ENCODE measurements at regions not wholly inside any gene's neighbourhood (a gene's known extent, or its start where the extent isn't known, plus 50 kb on each side); places are given as distances from the start of the nearest gene placed in this dataset.

- Histone ChIP-seq H3K4me2 (ENCODE audit: control insufficient read depth, insufficient read depth) (no peak overlapping the region), H3K36me3 (ENCODE audit: control insufficient read depth in 2 of 2, insufficient read depth in 2 of 2, low read length in 1 of 2) (no peaks in the 10 kb centered on the region), H3K79me2 (ENCODE audit: control insufficient read depth, insufficient read depth, low read length) (no peaks in the 10 kb centered on the region), H3K27ac (ENCODE audit: control insufficient read depth, insufficient read depth) (no peak overlapping the region), H4K20me1 (ENCODE audit: control insufficient read depth, insufficient read depth) (no peaks in the 10 kb centered on the region), H3K4me1 (ENCODE audit: control insufficient read depth, insufficient read depth, low read length) (peaks cover 4% of the 10 kb centered on the region; the same call in 1 of the 2 replicates), H3K27me3 (replicated peaks in 1 of 2; ENCODE audit: control insufficient read depth in 2 of 2, insufficient read depth in 2 of 2, low read length in 1 of 2) (no peaks in the 10 kb centered on the region), H3K9me3 (replicated peaks; ENCODE audit: control insufficient read depth, insufficient read depth, low read length) (peaks cover 3% of the 10 kb centered on the region; the same call in 2 of the 3 replicates), H3K9ac (ENCODE audit: control insufficient read depth, insufficient read depth, low read length) (no peak overlapping the region), H2AFZ (ENCODE audit: control insufficient read depth, low read depth, low read length) (no peak overlapping the region), H3K4me3 (no peak overlapping the region)
- ChIA-PET SMC1A (ENCODE audit: uncharacterized antibody, unreplicated experiment) (interaction anchor here (1.0 to 2.9 kb wide), 4 partner anchors 12 to 57 kb away, joined by 3 to 12 read pairs (median 3); no protein-coding TSS in a partner anchor), CTCF (interaction anchor here (0.5 to 1.3 kb wide), 3 partner anchors 28 to 38 kb away, joined by 3 to 6 read pairs (median 3); no protein-coding TSS in a partner anchor), POLR2A (interaction anchor here (0.6 kb wide), 1 partner anchor 43 kb away, joined by 3 read pairs; no protein-coding TSS in a partner anchor), RAD21 (ENCODE audit: unreplicated experiment) (interaction anchor here (0.7 to 4.0 kb wide), 5 partner anchors 38 to 120 kb away, joined by 3 to 27 read pairs (median 3); no protein-coding TSS in a partner anchor)
- DNase-seq (ENCODE audit: low read depth, low spot score) (no peak), ATAC-seq (no peak), FAIRE-seq (no peak)
- intact Hi-C loops (cut with micrococcal nuclease; ENCODE audit: unreplicated experiment) (no loop called here), in situ Hi-C loops (cut with MboI) (no loop called here)
- TF ChIP-seq CHD1 (IDR thresholded peaks at IDR 0.05; ENCODE audit: low read depth, low read length) (no peak), CBFB (IDR thresholded peaks at IDR 0.05; ENCODE audit: low read depth) (no peak), STAT1 (conservative IDR thresholded peaks at IDR 0.05) (no peak), RB1 (IDR thresholded peaks at IDR 0.05; ENCODE audit: borderline replicate concordance) (no peak), NFIC (IDR thresholded peaks at IDR 0.05; ENCODE audit: low read depth, low read length) (no peak), DPF2 (IDR thresholded peaks at IDR 0.05) (no peak), NR2C2 (IDR thresholded peaks at IDR 0.05; ENCODE audit: borderline replicate concordance, control insufficient read depth, insufficient read length, low read depth) (no peak)
- BruUV-seq (replicated peaks): no TSS peak
Measured at GRCh38 chr12:125473501-125473900, 408.3 kb downstream of the AACS start.

- CTCF ChIA-PET: no interaction called here
- intact Hi-C loops (cut with micrococcal nuclease; ENCODE audit: unreplicated experiment): no loop called here
- POLR2A ChIA-PET: interaction anchor here (1.1 kb wide), 1 partner anchor 18 kb away, joined by 3 read pairs; no protein-coding TSS in a partner anchor
- TF ChIP-seq HCFC1 (IDR thresholded peaks at IDR 0.05; ENCODE audit: low read length) (no peak), NR2C1 (IDR thresholded peaks at IDR 0.05) (no peak), CHD4 (IDR thresholded peaks at IDR 0.05) (no peak), ZBTB40 (IDR thresholded peaks at IDR 0.05; ENCODE audit: borderline replicate concordance) (no peak), YBX1 (IDR thresholded peaks at IDR 0.05) (no peak), MYB (IDR thresholded peaks at IDR 0.05; ENCODE audit: borderline replicate concordance, low read depth, low read length) (no peak), SMAD5 (IDR thresholded peaks at IDR 0.05; ENCODE audit: low read depth) (no peak), SMARCA5 (IDR thresholded peaks at IDR 0.05) (no peak), BHLHE40 (IDR thresholded peaks at IDR 0.05; ENCODE audit: borderline replicate concordance in 1 of 2, low read depth in 2 of 2, low read length in 1 of 2) (no peak), FOXK2 (IDR thresholded peaks at IDR 0.05) (no peak)
Measured at GRCh38 chr12:125487336-125487735, 422.1 kb downstream of the AACS start.

More at GRCh38 chr12:125487336-125487735, 422.1 kb downstream of the AACS start:
- no peak for DNase-seq (ENCODE audit: low read depth, low spot score)
- RAD21 ChIA-PET (ENCODE audit: unreplicated experiment): no interaction called here
- H3K27me3 ChIP-seq (replicated peaks in 1 of 2; ENCODE audit: control insufficient read depth in 2 of 2, insufficient read depth in 2 of 2, low read length in 1 of 2): no peaks in the 10 kb centered on the region
- no peaks in the 10 kb centered on the region for H3K36me3 ChIP-seq (ENCODE audit: control insufficient read depth in 2 of 2, insufficient read depth in 2 of 2, low read length in 1 of 2)
- WGBS (ENCODE audit: insufficient coverage, insufficient replicate concordance, low lambda C conversion rate, missing lambda C conversion rate): 15% methylated on average over 4 of the region's 4 CpGs
- H3K9me3 ChIP-seq (replicated peaks; ENCODE audit: control insufficient read depth, insufficient read depth, low read length): no peaks in the 10 kb centered on the region; the same call in 2 of the 3 replicates
- H3K4me1 ChIP-seq (ENCODE audit: control insufficient read depth, insufficient read depth, low read length): no peaks in the 10 kb centered on the region
- SMC1A ChIA-PET (ENCODE audit: uncharacterized antibody, unreplicated experiment): interaction anchor here (1.4 kb wide), 1 partner anchor 156 kb away, joined by 3 read pairs; no protein-coding TSS in a partner anchor
- no peaks in the 10 kb centered on the region for H4K20me1 ChIP-seq (ENCODE audit: control insufficient read depth, insufficient read depth)
- ATAC-seq: no peak
- no TSS peak for BruUV-seq (replicated peaks)
- FAIRE-seq: no peak
- H3K9ac ChIP-seq (ENCODE audit: control insufficient read depth, insufficient read depth, low read length): no peak overlapping the region
- no peak overlapping the region for H3K4me3 ChIP-seq
- H3K4me2 ChIP-seq (ENCODE audit: control insufficient read depth, insufficient read depth): no peak overlapping the region
- in situ Hi-C loops (cut with MboI): no loop called here
- H3K27ac ChIP-seq (ENCODE audit: control insufficient read depth, insufficient read depth): no peak overlapping the region
- no peak overlapping the region for H2AFZ ChIP-seq (ENCODE audit: control insufficient read depth, low read depth, low read length)
- H3K79me2 ChIP-seq (ENCODE audit: control insufficient read depth, insufficient read depth, low read length): no peaks in the 10 kb centered on the region
